OCI-LY1 (cell line): ENCODE measurements at regions not wholly inside any gene's neighbourhood (a gene's known extent, or its start where the extent isn't known, plus 50 kb on each side); places are given as distances from the start of the nearest gene placed in this dataset.

Experiments
- EZH2 ChIP-seq: fragments of 200-600 bp; sonication (generic), shearing (Covaris generic); IDR thresholded peaks from 2 replicates; pipeline ENCODE4 v1.8.0; 2017; ENCODE audit warnings: borderline replicate concordance, mixed run types, mild to moderate bottlenecking, antibody characterized with exemption, low read length, moderate library complexity, mixed read lengths
- TF ChIP-seq, protein P1 (sequence below): fragments of 200-600 bp; sonication (generic), shearing (Covaris generic); IDR thresholded peaks from 2 replicates; pipeline ENCODE4 v1.5.1; 2017; ENCODE audit warnings: mild to moderate bottlenecking, antibody characterized with exemption, low read length, moderate library complexity, mixed read lengths

DNA sequence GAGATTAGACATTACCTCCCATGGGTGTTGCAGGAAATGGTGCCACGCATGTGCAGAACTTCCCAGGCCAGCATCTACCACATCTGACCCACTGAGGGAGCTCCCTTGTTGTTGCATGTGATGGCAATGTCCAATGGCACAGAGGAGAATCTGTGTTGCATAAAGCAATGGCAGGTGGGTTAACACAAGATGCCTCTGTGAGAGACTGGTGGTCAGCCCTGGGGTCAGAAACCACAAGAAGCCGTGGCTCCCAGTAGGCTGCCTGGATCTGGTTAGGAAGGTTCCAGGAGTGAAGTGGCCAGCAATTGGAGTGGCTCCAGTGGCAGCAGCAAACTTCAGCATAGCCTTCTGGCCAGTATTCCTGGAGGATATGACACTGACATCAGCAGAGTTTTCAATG lies 65.9 kb upstream of the HMGA2 start:
- TF ChIP-seq, protein P1, sequence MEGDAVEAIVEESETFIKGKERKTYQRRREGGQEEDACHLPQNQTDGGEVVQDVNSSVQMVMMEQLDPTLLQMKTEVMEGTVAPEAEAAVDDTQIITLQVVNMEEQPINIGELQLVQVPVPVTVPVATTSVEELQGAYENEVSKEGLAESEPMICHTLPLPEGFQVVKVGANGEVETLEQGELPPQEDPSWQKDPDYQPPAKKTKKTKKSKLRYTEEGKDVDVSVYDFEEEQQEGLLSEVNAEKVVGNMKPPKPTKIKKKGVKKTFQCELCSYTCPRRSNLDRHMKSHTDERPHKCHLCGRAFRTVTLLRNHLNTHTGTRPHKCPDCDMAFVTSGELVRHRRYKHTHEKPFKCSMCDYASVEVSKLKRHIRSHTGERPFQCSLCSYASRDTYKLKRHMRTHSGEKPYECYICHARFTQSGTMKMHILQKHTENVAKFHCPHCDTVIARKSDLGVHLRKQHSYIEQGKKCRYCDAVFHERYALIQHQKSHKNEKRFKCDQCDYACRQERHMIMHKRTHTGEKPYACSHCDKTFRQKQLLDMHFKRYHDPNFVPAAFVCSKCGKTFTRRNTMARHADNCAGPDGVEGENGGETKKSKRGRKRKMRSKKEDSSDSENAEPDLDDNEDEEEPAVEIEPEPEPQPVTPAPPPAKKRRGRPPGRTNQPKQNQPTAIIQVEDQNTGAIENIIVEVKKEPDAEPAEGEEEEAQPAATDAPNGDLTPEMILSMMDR = no peak
- no peak for TF ChIP-seq EZH2
